ENCODE measurements at regions not wholly inside any gene's neighbourhood (a gene's known extent, or its start where the extent isn't known, plus 50 kb on each side); places are given as distances from the start of the nearest gene placed in this dataset.

- no peak for TF ChIP-seq CTCF (IDR thresholded peaks at IDR 0.05; ENCODE audit: insufficient read depth, low read depth, low read length)
- no peak for TF ChIP-seq EZH2 (IDR thresholded peaks at IDR 0.05; ENCODE audit: insufficient read depth, low read length)
Observed at GRCh38 chr2:160910681-160911080, 249.5 kb upstream of the TANK start.

All from astrocyte (in vitro differentiated cells and primary cell).